Suppressor macrophage treated with lipopolysaccharide for 4 hours (primary cell): ENCODE measurements at regions not wholly inside any gene's neighbourhood (a gene's known extent, or its start where the extent isn't known, plus 50 kb on each side); places are given as distances from the start of the nearest gene placed in this dataset.
"Not testable (repeated sequence)": the region's sequence is repeated elsewhere in the genome, so short reads cannot be mapped to it uniquely, and the experiment has no call there.

Experiments
- DNase-seq: peaks from one replicate; pipeline ENCODE4 v3.0.0-alpha.2; 2020

GRCh38 chr5:122515210-122515609 lies 203.2 kb downstream of the SNCAIP start:
- DNase-seq: not testable (repeated sequence)

- peak; percentile 61 for DNase-seq
These were observed 203.8 kb downstream of the SNCAIP start for GRCh38 chr5:122515709-122516431.

GRCh38 chr5:122516432-122516743 lies 204.4 kb downstream of the SNCAIP start:
- DNase-seq: no peak

GRCh38 chr5:122517091-122517490 lies 205.1 kb downstream of the SNCAIP start:
- DNase-seq: no peak

- no peak for DNase-seq
These were observed 211.7 kb downstream of the SNCAIP start for GRCh38 chr5:122523776-122524175.

GRCh38 chr5:122527547-122527946 lies 215.5 kb downstream of the SNCAIP start:
- DNase-seq: no peak

- no peak for DNase-seq
These were observed 220.0 kb downstream of the SNCAIP start for GRCh38 chr5:122532035-122532434.

GRCh38 chr5:122533825-122534224 lies 221.8 kb downstream of the SNCAIP start:
- DNase-seq: no peak

GRCh38 chr5:122534829-122535228 lies 222.8 kb downstream of the SNCAIP start:
- DNase-seq: no peak

GRCh38 chr5:122541388-122541787 lies 229.4 kb downstream of the SNCAIP start:
- no peak for DNase-seq

GRCh38 chr5:122545986-122546385 lies 228.9 kb upstream of the SNX2 start:
- DNase-seq: no peak

- no peak for DNase-seq
These were observed 227.7 kb upstream of the SNX2 start for GRCh38 chr5:122547219-122547618.

GRCh38 chr5:122547669-122548068 lies 227.2 kb upstream of the SNX2 start:
- no peak for DNase-seq

GRCh38 chr5:122559676-122560075 lies 215.2 kb upstream of the SNX2 start:
- DNase-seq: no peak

- no peak for DNase-seq
These were observed 213.7 kb upstream of the SNX2 start for GRCh38 chr5:122561209-122561608.

GRCh38 chr5:122565331-122565730 lies 209.5 kb upstream of the SNX2 start:
- no peak for DNase-seq

GRCh38 chr5:122576256-122577016 lies 198.4 kb upstream of the SNX2 start:
- no peak for DNase-seq

- no peak for DNase-seq
These were observed 193.3 kb upstream of the SNX2 start for GRCh38 chr5:122581629-122582028.

GRCh38 chr5:122584411-122585300 lies 190.2 kb upstream of the SNX2 start:
- DNase-seq: no peak

GRCh38 chr5:122585371-122585770 lies 189.5 kb upstream of the SNX2 start:
- DNase-seq: no peak

- no peak for DNase-seq
These were observed 188.5 kb upstream of the SNX2 start for GRCh38 chr5:122586351-122586750.

GRCh38 chr5:122591828-122592227 lies 183.1 kb upstream of the SNX2 start:
- no peak for DNase-seq

- no peak for DNase-seq
These were observed 175.9 kb upstream of the SNX2 start for GRCh38 chr5:122599000-122599399.

GRCh38 chr5:122600924-122601323 lies 174.0 kb upstream of the SNX2 start:
- no peak for DNase-seq
